OCI-LY1 (cell line): ENCODE measurements at regions not wholly inside any gene's neighbourhood (a gene's known extent, or its start where the extent isn't known, plus 50 kb on each side); places are given as distances from the start of the nearest gene placed in this dataset.

Source experiments
- H2AFZ ChIP-seq: fragments of 200-600 bp; sonication (generic), shearing (Covaris generic); 2 replicates; pipeline ENCODE4 v1.6.0; 2014; ENCODE audit warnings: antibody characterized with exemption, mild to moderate bottlenecking, low read length
- H3F3A ChIP-seq: fragments of 200-600 bp; sonication (generic), shearing (Covaris generic); 2 replicates; pipeline ENCODE4 v1.6.0; 2014; ENCODE audit warnings: mild to moderate bottlenecking, antibody characterized with exemption, low read length, moderate library complexity; ENCODE audit not compliant: insufficient read depth
- H3K27ac ChIP-seq: fragments of 200-600 bp; sonication (generic); 2 replicates; pipeline ENCODE4 v1.5.1; 2014; ENCODE audit warnings: low read length, mixed run types, mild to moderate bottlenecking, low read depth; ENCODE audit not compliant: poor library complexity, severe bottlenecking
- H3K27me3 ChIP-seq: fragments of 200-600 bp; sonication (generic); 2 replicates; pipeline ENCODE4 v1.6.0; 2014; ENCODE audit warnings: antibody characterized with exemption, mild to moderate bottlenecking, low read length, moderate library complexity; ENCODE audit not compliant: insufficient read depth
- H3K36me3 ChIP-seq: fragments of 200-600 bp; sonication (generic); 2 replicates; pipeline ENCODE4 v1.6.1; 2014; ENCODE audit warnings: mild to moderate bottlenecking, antibody characterized with exemption, low read length, moderate library complexity, mixed read lengths; ENCODE audit not compliant: insufficient read depth
- H3K4me1 ChIP-seq: fragments of 200-600 bp; sonication (generic); 2 replicates; pipeline ENCODE4 v1.5.1; 2014; ENCODE audit warnings: mild to moderate bottlenecking, low read length, moderate library complexity; ENCODE audit not compliant: insufficient read depth, severe bottlenecking
- H3K4me2 ChIP-seq: fragments of 200-600 bp; sonication (generic), shearing (Covaris generic); 2 replicates; pipeline ENCODE4 v1.6.1; 2014; ENCODE audit warnings: low read length
- H3K4me3 ChIP-seq: fragments of 200-600 bp; sonication (generic); 2 replicates; pipeline ENCODE4 v1.5.1; 2014; ENCODE audit warnings: low read length, low read depth, mild to moderate bottlenecking, mixed read lengths; ENCODE audit not compliant: poor library complexity, severe bottlenecking
- H3K79me2 ChIP-seq: fragments of 200-600 bp; shearing (Covaris generic); 2 replicates; pipeline ENCODE4 v1.6.1; 2016; ENCODE audit warnings: mixed run types, low read length, mixed read lengths; ENCODE audit not compliant: insufficient read depth
- H3K9ac ChIP-seq: fragments of 200-600 bp; sonication (generic), shearing (Covaris generic); 2 replicates; pipeline ENCODE4 v1.6.1; 2014; ENCODE audit warnings: mild to moderate bottlenecking, low read length, mixed read lengths
- H3K9me2 ChIP-seq: fragments of 200-600 bp; sonication (generic), shearing (Covaris generic); 2 replicates; pipeline ENCODE4 v1.6.1; 2014; ENCODE audit warnings: low read depth, mild to moderate bottlenecking, low read length, mixed read lengths
- H3K9me3 ChIP-seq: fragments of 200-600 bp; shearing (Covaris generic); 2 replicates; pipeline ENCODE4 v1.6.1; 2014; ENCODE audit warnings: low read length, mixed read lengths
- H4K20me1 ChIP-seq: fragments of 200-600 bp; sonication (generic), shearing (Covaris generic); 2 replicates; pipeline ENCODE4 v1.6.0; 2016; ENCODE audit warnings: mild to moderate bottlenecking, low read length; ENCODE audit not compliant: insufficient read depth
- CTCF ChIP-seq: fragments of 200-600 bp; sonication (generic), shearing (Covaris generic); IDR thresholded peaks from 2 replicates; pipeline ENCODE4 v1.5.1; 2017; ENCODE audit warnings: mild to moderate bottlenecking, antibody characterized with exemption, low read length, moderate library complexity, mixed read lengths
- EZH2 ChIP-seq: fragments of 200-600 bp; sonication (generic), shearing (Covaris generic); IDR thresholded peaks from 2 replicates; pipeline ENCODE4 v1.8.0; 2017; ENCODE audit warnings: borderline replicate concordance, mixed run types, mild to moderate bottlenecking, antibody characterized with exemption, low read length, moderate library complexity, mixed read lengths

GRCh38 chr2:22253171-22253570, 1129.4 kb downstream of the TDRD15 start:
- TF ChIP-seq EZH2 (no peak), CTCF (no peak)
- Histone ChIP-seq H3K9me2 (no peaks in the 10 kb centered on the region), H4K20me1 (no peaks in the 10 kb centered on the region), H3K4me2 (no peak overlapping the region), H3K4me3 (no peak overlapping the region), H3K9ac (no peak overlapping the region), H3F3A (no peaks in the 10 kb centered on the region), H3K27ac (no peak overlapping the region), H3K9me3 (no peaks in the 10 kb centered on the region), H3K27me3 (no peaks in the 10 kb centered on the region), H3K79me2 (no peaks in the 10 kb centered on the region), H2AFZ (no peak overlapping the region), H3K36me3 (no peaks in the 10 kb centered on the region), H3K4me1 (no peaks in the 10 kb centered on the region)

GRCh38 chr2:22261165-22261564, 1123.8 kb upstream of the KLHL29 start:
- no peaks in the 10 kb centered on the region for H3K27me3 ChIP-seq
- no peaks in the 10 kb centered on the region for H3K9me2 ChIP-seq
- no peaks in the 10 kb centered on the region for H4K20me1 ChIP-seq
- H3K36me3 ChIP-seq, result no peaks in the 10 kb centered on the region
- no peak for TF ChIP-seq EZH2
- TF ChIP-seq CTCF, result no peak
- no peaks in the 10 kb centered on the region for H3K9me3 ChIP-seq
- no peak overlapping the region for H3K4me3 ChIP-seq
- H3K4me2 ChIP-seq, result no peak overlapping the region
- no peak overlapping the region for H3K27ac ChIP-seq
- no peak overlapping the region for H3K9ac ChIP-seq
- no peak overlapping the region for H2AFZ ChIP-seq
- no peaks in the 10 kb centered on the region for H3K4me1 ChIP-seq
- H3F3A ChIP-seq, result no peaks in the 10 kb centered on the region
- no peaks in the 10 kb centered on the region for H3K79me2 ChIP-seq

- H3K9me2 ChIP-seq, result no peaks in the 10 kb centered on the region
- H3F3A ChIP-seq, result no peaks in the 10 kb centered on the region
- no peaks in the 10 kb centered on the region for H4K20me1 ChIP-seq
- no peaks in the 10 kb centered on the region for H3K9me3 ChIP-seq
- H3K4me1 ChIP-seq, result no peaks in the 10 kb centered on the region
- no peaks in the 10 kb centered on the region for H3K36me3 ChIP-seq
- H2AFZ ChIP-seq, result no peak overlapping the region
- no peak overlapping the region for H3K4me3 ChIP-seq
- no peak overlapping the region for H3K9ac ChIP-seq
- no peak overlapping the region for H3K27ac ChIP-seq
- no peaks in the 10 kb centered on the region for H3K79me2 ChIP-seq
- no peak overlapping the region for H3K4me2 ChIP-seq
- no peak for TF ChIP-seq CTCF
- TF ChIP-seq EZH2, result no peak
- H3K27me3 ChIP-seq, result no peaks in the 10 kb centered on the region
Measured at GRCh38 chr2:22270341-22270740, 1114.6 kb upstream of the KLHL29 start.
